ENCODE measurements at regions not wholly inside any gene's neighbourhood (a gene's known extent, or its start where the extent isn't known, plus 50 kb on each side); places are given as distances from the start of the nearest gene placed in this dataset.

DNA sequence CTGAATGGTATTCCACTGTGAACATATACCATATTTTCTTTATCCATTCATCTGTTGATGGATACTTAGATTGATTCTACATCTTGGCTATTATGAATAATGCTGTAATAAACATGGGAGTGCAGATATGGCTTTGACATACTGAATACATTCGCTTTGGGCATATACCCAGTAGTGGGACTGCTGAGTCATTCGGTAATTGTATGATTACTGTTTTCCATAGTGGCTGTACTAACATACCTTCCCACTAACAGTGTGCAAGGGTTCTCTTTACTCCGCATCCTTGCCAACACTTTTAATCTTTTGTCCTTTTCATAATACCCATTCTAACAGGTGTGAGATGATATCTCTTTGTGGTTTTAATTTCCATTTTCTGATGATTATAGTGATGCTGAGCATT, 98.2 kb upstream of the ESR1 start:
- no peaks in the 10 kb centered on the region for H3K27me3 ChIP-seq (ENCODE audit: control insufficient read depth, insufficient read depth, low read length)
- H3K4me3 ChIP-seq (ENCODE audit: low read depth, low read length) = no peak overlapping the region
- TF ChIP-seq, protein P1, sequence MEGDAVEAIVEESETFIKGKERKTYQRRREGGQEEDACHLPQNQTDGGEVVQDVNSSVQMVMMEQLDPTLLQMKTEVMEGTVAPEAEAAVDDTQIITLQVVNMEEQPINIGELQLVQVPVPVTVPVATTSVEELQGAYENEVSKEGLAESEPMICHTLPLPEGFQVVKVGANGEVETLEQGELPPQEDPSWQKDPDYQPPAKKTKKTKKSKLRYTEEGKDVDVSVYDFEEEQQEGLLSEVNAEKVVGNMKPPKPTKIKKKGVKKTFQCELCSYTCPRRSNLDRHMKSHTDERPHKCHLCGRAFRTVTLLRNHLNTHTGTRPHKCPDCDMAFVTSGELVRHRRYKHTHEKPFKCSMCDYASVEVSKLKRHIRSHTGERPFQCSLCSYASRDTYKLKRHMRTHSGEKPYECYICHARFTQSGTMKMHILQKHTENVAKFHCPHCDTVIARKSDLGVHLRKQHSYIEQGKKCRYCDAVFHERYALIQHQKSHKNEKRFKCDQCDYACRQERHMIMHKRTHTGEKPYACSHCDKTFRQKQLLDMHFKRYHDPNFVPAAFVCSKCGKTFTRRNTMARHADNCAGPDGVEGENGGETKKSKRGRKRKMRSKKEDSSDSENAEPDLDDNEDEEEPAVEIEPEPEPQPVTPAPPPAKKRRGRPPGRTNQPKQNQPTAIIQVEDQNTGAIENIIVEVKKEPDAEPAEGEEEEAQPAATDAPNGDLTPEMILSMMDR (IDR thresholded peaks at IDR 0.05; ENCODE audit: low read depth, low read length) = no peak
- no peaks in the 10 kb centered on the region for H3K9me3 ChIP-seq (ENCODE audit: control insufficient read depth, insufficient read depth, low read length)
- CTCF ChIA-PET = no interaction called here
- POLR2A ChIA-PET = no interaction called here
- no peak overlapping the region for H3K27ac ChIP-seq (ENCODE audit: low read depth, low read length)
- no peak for DNase-seq (ENCODE audit: low read depth, low spot score)

DNA sequence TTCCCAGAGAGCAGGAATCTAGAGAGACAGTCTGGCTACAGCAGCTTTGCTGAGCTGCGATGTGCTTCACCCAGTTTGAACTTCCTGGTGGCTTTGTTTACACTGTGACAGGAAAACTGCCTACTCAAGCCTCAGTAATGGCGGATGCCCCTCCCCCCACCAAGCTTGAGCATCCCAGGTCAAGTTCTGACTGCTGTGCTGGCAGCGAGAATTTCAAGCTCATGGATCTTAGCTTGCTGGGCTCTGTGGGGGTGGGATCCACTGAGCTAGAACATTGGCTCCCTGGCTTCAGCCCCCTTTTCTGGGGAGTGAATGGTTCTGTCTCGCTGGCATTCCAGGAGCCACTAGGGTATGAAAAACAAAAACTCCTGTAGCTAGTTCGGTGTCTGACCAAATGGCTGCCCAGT, 91.0 kb upstream of the ESR1 start:
- CTCF ChIA-PET = no interaction called here
- POLR2A ChIA-PET = no interaction called here
- Histone ChIP-seq H3K27me3 (ENCODE audit: control insufficient read depth, insufficient read depth, low read length) (no peaks in the 10 kb centered on the region), H3K4me3 (ENCODE audit: low read depth, low read length) (no peak overlapping the region), H3K27ac (ENCODE audit: low read depth, low read length) (no peak overlapping the region), H3K9me3 (ENCODE audit: control insufficient read depth, insufficient read depth, low read length) (no peaks in the 10 kb centered on the region)
- no peak for DNase-seq (ENCODE audit: low read depth, low spot score)
- TF ChIP-seq, protein P1 (IDR thresholded peaks at IDR 0.05; ENCODE audit: low read depth, low read length) = no peak

DNA sequence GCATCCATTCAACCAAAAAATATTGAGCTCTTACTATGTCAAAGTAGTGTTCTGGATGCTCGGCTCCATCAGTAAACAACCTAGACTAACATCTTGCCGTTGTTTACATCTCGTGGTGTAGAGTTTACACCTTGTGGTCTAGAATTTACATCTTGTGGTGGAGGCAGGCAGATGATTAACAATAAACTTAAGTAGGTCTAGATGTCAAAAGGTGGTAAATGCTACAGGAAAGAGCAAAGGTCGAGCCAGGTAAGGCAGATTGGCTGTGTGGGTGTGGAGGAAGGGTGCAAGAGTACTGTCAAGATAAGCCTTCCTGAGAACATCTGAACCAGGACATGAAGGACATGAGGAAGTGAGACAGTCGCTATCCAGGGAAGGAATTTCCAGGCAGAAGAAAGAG, 88.4 kb upstream of the ESR1 start:
- Histone ChIP-seq H3K27ac (ENCODE audit: low read depth, low read length) (no peak overlapping the region), H3K27me3 (ENCODE audit: control insufficient read depth, insufficient read depth, low read length) (no peaks in the 10 kb centered on the region), H3K9me3 (ENCODE audit: control insufficient read depth, insufficient read depth, low read length) (no peaks in the 10 kb centered on the region), H3K4me3 (ENCODE audit: low read depth, low read length) (no peak overlapping the region)
- DNase-seq (ENCODE audit: low read depth, low spot score) = no peak
- CTCF ChIA-PET = no interaction called here
- POLR2A ChIA-PET = no interaction called here
- TF ChIP-seq, protein P1 (IDR thresholded peaks at IDR 0.05; ENCODE audit: low read depth, low read length) = no peak

DNA sequence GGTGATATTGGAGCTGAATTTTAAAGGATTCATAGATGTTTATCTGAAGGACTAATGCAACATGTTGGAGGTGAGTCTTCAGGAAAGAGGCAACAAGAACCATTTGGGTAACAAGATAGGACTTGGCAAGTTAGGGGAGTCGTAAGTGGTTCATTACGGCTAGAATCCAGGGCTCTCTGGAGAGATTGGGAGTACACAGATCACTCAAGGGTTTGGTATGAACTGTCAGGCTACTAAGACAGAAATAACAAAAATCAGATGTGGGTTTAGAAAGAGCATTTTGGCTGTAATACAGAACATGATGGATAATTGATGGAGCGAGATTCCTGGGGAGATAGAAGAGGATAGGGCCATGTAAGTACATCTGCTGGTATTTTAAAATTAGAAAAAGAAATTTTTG, 86.3 kb upstream of the ESR1 start:
- no peak for DNase-seq (ENCODE audit: low read depth, low spot score)
- Histone ChIP-seq H3K27me3 (ENCODE audit: control insufficient read depth, insufficient read depth, low read length) (no peaks in the 10 kb centered on the region), H3K27ac (ENCODE audit: low read depth, low read length) (no peak overlapping the region), H3K4me3 (ENCODE audit: low read depth, low read length) (no peak overlapping the region), H3K9me3 (ENCODE audit: control insufficient read depth, insufficient read depth, low read length) (no peaks in the 10 kb centered on the region)
- ChIA-PET CTCF (interaction anchor here (0.6 kb wide), 1 partner anchor 44 kb away, joined by 3 read pairs; no protein-coding TSS in a partner anchor), POLR2A (no interaction called here)
- TF ChIP-seq, protein P1 (IDR thresholded peaks at IDR 0.05; ENCODE audit: low read depth, low read length) = no peak

DNA sequence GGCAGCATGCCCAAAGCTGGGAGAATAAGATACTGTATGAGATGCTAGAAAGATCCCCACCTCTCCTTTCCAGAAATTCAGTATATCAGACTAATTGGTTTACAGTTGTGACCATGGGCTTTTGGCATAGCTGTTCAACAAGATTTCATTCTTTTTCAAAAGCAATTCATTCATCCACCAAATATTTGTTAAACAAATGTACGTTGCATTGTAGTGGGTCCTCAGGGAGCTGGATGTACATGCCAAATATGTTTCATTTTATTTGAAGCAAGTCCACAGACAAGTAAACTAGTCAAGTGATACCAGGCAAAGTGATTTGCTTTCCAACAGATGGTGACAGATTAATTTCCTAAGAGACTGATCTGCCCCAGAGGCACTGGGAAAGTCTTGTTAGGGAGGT, 85.8 kb upstream of the ESR1 start:
- TF ChIP-seq, protein P1 (IDR thresholded peaks at IDR 0.05; ENCODE audit: low read depth, low read length) = no peak
- no peak for DNase-seq (ENCODE audit: low read depth, low spot score)
- no peaks in the 10 kb centered on the region for H3K9me3 ChIP-seq (ENCODE audit: control insufficient read depth, insufficient read depth, low read length)
- no peak overlapping the region for H3K4me3 ChIP-seq (ENCODE audit: low read depth, low read length)
- CTCF ChIA-PET = interaction anchor here (1.4 kb wide), 1 partner anchor 43 kb away, joined by 4 read pairs; no protein-coding TSS in a partner anchor
- POLR2A ChIA-PET = no interaction called here
- no peaks in the 10 kb centered on the region for H3K27me3 ChIP-seq (ENCODE audit: control insufficient read depth, insufficient read depth, low read length)
- no peak overlapping the region for H3K27ac ChIP-seq (ENCODE audit: low read depth, low read length)

Measured in AG04450 (cell line).